SK-N-SH (cell line): ENCODE measurements at regions not wholly inside any gene's neighbourhood (a gene's known extent, or its start where the extent isn't known, plus 50 kb on each side); places are given as distances from the start of the nearest gene placed in this dataset.
"Not testable (repeated sequence)": the region's sequence is repeated elsewhere in the genome, so short reads cannot be mapped to it uniquely, and the experiment has no call there.

Source experiments
- CTCF ChIA-PET: fragments of 300-600, 350-600 bp; formaldehyde crosslinking; extraction: SDS; loops from one replicate; lab custom pipeline; 2021; lab: Yijun Ruan, JAX
- POLR2A ChIA-PET: fragments of 350-600 bp; sonication (Branson Sonifier 250); formaldehyde crosslinking; extraction: SDS; loops from one replicate; lab custom pipeline; 2020; ENCODE audit warnings: antibody characterized with exemption, inconsistent platforms; lab: Yijun Ruan, JAX
- DNase-seq: peaks from one replicate; pipeline ENCODE4 v3.0.0; 2012
- H2AFZ ChIP-seq: fragments of 200-600 bp; sonication (generic); 2 replicates; pipeline ENCODE4 v1.8.1; 2016; ENCODE audit warnings: antibody characterized with exemption, mild to moderate bottlenecking, low read depth
- H3F3A ChIP-seq: fragments of 200-600 bp; sonication (generic); replicated peaks from 2 replicates; pipeline ENCODE3; 2016; ENCODE audit warnings: antibody characterized with exemption, mild to moderate bottlenecking; ENCODE audit not compliant: insufficient read depth
- H3K27ac ChIP-seq, 2 experiments: fragments of 200-500 bp in 1 of 2; fragments of 200-600 bp in 1 of 2; sonication (Bioruptor generic) in 1 of 2; sonication (generic), shearing (Covaris generic) in 1 of 2; 2 replicates each; pipeline versions ENCODE4 v1.5.1 to v1.6.1; 2014 to 2016; ENCODE audit warnings: low read depth in 2 of 2, inconsistent platforms in 1 of 2, low read length in 1 of 2, mild to moderate bottlenecking in 1 of 2, mixed read lengths in 1 of 2
- H3K27me3 ChIP-seq: fragments of 200-600 bp; sonication (generic), shearing (Covaris generic); 2 replicates; pipeline ENCODE4 v1.6.1; 2016; ENCODE audit warnings: mixed run types; ENCODE audit not compliant: insufficient read depth
- H3K36me3 ChIP-seq, 2 experiments: fragments of 200-500 bp in 1 of 2; fragments of 200-600 bp in 1 of 2; sonication (Bioruptor generic) in 1 of 2; sonication (generic) in 1 of 2; replicated peaks in 1 of 2; 2 replicates each; pipeline versions ENCODE3 to v1.5.1; 2014 to 2016; ENCODE audit warnings: low read length in 1 of 2, mild to moderate bottlenecking in 1 of 2; ENCODE audit not compliant: insufficient read depth in 2 of 2, control insufficient read depth in 1 of 2
- H3K4me1 ChIP-seq, 2 experiments: fragments of 200-500 bp in 1 of 2; fragments of 200-600 bp in 1 of 2; sonication (Bioruptor generic) in 1 of 2; sonication (generic), shearing (Covaris generic) in 1 of 2; 2 replicates each; pipeline versions ENCODE4 v1.5.1 to v1.6.1; 2014 to 2016; ENCODE audit warnings: low read depth in 1 of 2, low read length in 1 of 2, mixed run types in 1 of 2; ENCODE audit not compliant: insufficient read depth in 2 of 2, control insufficient read depth in 1 of 2
- H3K4me2 ChIP-seq: fragments of 200-600 bp; sonication (generic), shearing (Covaris generic); 2 replicates; pipeline ENCODE4 v1.6.1; 2017; ENCODE audit warnings: mixed run types
- H3K4me3 ChIP-seq, 2 experiments: fragments of 200-500 bp in 1 of 2; fragments of 200-600 bp in 1 of 2; sonication (Bioruptor generic) in 1 of 2; sonication (generic), shearing (Covaris generic) in 1 of 2; 2 replicates each; pipeline versions ENCODE4 v1.5.1 to v1.8.1; 2014 to 2016; ENCODE audit warnings: low read depth in 2 of 2, inconsistent platforms in 1 of 2, low read length in 1 of 2, mild to moderate bottlenecking in 1 of 2, mixed read lengths in 1 of 2, moderate library complexity in 1 of 2
- H3K79me2 ChIP-seq: fragments of 200-600 bp; sonication (generic); 2 replicates; pipeline ENCODE4 v1.8.1; 2017; ENCODE audit warnings: mild to moderate bottlenecking; ENCODE audit not compliant: insufficient read depth
- H3K9ac ChIP-seq: fragments of 200-600 bp; sonication (generic); 2 replicates; pipeline ENCODE4 v1.6.1; 2017; ENCODE audit warnings: mixed run types
- H3K9me2 ChIP-seq: fragments of 200-600 bp; sonication (generic); 2 replicates; pipeline ENCODE4 v1.6.1; 2017; ENCODE audit warnings: mixed run types
- H3K9me3 ChIP-seq: fragments of 200-600 bp; sonication (generic); 2 replicates; pipeline ENCODE4 v1.6.1; 2017; ENCODE audit warnings: mixed run types, mild to moderate bottlenecking, moderate library complexity
- H4K20me1 ChIP-seq: fragments of 200-600 bp; sonication (generic); 2 replicates; pipeline ENCODE4 v1.6.1; 2017; ENCODE audit warnings: mild to moderate bottlenecking, mixed run types; ENCODE audit not compliant: insufficient read depth
- ELF1 ChIP-seq: IDR thresholded peaks from 2 replicates; pipeline ENCODE4 v1.4.0; 2012
- FOSL2 ChIP-seq: IDR thresholded peaks from 2 replicates; pipeline ENCODE4 v1.4.0; 2012; ENCODE audit warnings: low read depth, mild to moderate bottlenecking, moderate library complexity, borderline replicate concordance
- FOXJ3 ChIP-seq: sonication (generic); formaldehyde crosslinking; IDR thresholded peaks from 2 replicates; pipeline ENCODE4 v1.5.1; 2020; ENCODE audit warnings: mild to moderate bottlenecking, missing genetic modification reagents
- GATA2 ChIP-seq: sonication (generic); formaldehyde crosslinking; IDR thresholded peaks from 2 replicates; pipeline ENCODE4 v1.5.0; 2020; ENCODE audit warnings: mild to moderate bottlenecking, missing genetic modification reagents
- IRF3 ChIP-seq: fragments of 150-350 bp; IDR thresholded peaks from 2 replicates; pipeline ENCODE4 v1.6.1; 2016; ENCODE audit warnings: mild to moderate bottlenecking, low read depth, low read length
- NRF1 ChIP-seq: IDR thresholded peaks from 2 replicates; pipeline ENCODE4 v1.6.1; 2012; ENCODE audit warnings: low read depth, mild to moderate bottlenecking, low read length
- RAD21 ChIP-seq: IDR thresholded peaks from 2 replicates; pipeline ENCODE4 v1.6.1; 2012; ENCODE audit warnings: mild to moderate bottlenecking, low read length
- RFX5 ChIP-seq: IDR thresholded peaks from 2 replicates; pipeline ENCODE4 v1.6.1; 2012; ENCODE audit warnings: mild to moderate bottlenecking, improper control_type of control experiment, low read length
- WGBS: methylation state at CpG from one replicate; pipeline ENCODE4 v1.1.6; 2017; ENCODE audit warnings: low lambda C conversion rate; 5-methylcytosine and 5-hydroxymethylcytosine counted together
- TF ChIP-seq, protein P1 (sequence below): IDR thresholded peaks from 2 replicates; pipeline ENCODE4 v1.4.0; 2012; ENCODE audit warnings: low read depth, borderline replicate concordance

DNA sequence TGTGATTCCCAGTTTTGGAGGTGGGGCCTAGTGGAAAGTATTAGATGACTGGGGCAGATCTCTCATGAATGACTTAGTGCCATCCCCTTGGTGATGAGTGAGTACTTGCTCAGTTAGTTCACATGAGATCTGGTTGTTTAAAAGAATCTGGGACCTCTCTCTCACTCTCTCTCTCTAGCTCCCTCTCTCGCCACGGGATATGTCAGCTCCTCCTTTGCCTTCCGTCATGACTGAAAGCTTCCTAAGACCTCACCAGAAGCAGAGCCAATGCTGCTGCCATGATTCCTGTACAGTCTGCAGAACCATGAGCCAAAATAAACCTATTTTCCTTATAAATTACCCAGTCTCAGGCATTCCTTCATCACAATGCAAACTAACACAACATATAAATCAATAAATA is 176.7 kb downstream of the PRELID2 start:
- H3K4me2 ChIP-seq, result no peak overlapping the region
- H3K79me2 ChIP-seq, result no peaks in the 10 kb centered on the region
- no peaks in the 10 kb centered on the region for H3K36me3 ChIP-seq
- H3F3A ChIP-seq, result no peaks in the 10 kb centered on the region
- H3K27me3 ChIP-seq, result no peaks in the 10 kb centered on the region
- CTCF ChIA-PET, result interaction anchor here (1.3 to 1.5 kb wide), 2 partner anchors 13 to 23 kb away, joined by 3 to 5 read pairs; no protein-coding TSS in a partner anchor
- no peak overlapping the region for H2AFZ ChIP-seq
- POLR2A ChIA-PET, result no interaction called here
- WGBS, result 90% methylated on average over 3 of the region's 3 CpGs
- H3K9me3 ChIP-seq, result no peaks in the 10 kb centered on the region
- H3K4me1 ChIP-seq, result no peaks in the 10 kb centered on the region; a peak in 1 of 4 replicates
- no peak overlapping the region for H3K9ac ChIP-seq
- TF ChIP-seq NRF1 (no peak), FOXJ3 (no peak), RAD21 (no peak), RFX5 (no peak), FOSL2 (no peak), GATA2 (no peak), IRF3 (no peak), ELF1 (no peak)
- TF ChIP-seq, protein P1, sequence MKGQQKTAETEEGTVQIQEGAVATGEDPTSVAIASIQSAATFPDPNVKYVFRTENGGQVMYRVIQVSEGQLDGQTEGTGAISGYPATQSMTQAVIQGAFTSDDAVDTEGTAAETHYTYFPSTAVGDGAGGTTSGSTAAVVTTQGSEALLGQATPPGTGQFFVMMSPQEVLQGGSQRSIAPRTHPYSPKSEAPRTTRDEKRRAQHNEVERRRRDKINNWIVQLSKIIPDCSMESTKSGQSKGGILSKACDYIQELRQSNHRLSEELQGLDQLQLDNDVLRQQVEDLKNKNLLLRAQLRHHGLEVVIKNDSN, result no peak
- DNase-seq, result no peak
- H3K9me2 ChIP-seq, result no peaks in the 10 kb centered on the region
- no peak overlapping the region for H3K27ac ChIP-seq
- no peak overlapping the region for H3K4me3 ChIP-seq
- no peaks in the 10 kb centered on the region for H4K20me1 ChIP-seq

DNA sequence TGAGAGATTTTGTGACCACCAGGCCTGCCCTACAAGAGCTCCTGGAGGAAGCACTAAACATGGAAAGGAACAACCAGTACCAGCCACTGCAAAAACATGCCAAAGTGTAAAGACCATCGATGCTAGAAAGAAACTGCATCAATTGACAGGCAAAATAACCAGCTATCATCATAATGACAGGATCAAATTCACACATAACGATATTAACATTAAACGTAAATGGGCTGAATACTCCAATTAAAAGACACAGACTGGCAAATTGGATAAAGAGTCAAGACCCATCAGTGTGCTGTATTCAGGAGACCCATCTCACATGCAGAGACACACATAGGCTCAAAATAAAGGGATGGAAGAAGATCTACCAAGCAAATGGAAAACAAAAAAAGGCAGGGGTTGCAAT is 182.4 kb downstream of the PRELID2 start:
- H3K4me3 ChIP-seq, H3K4me2 ChIP-seq, H3K27me3 ChIP-seq, H3K9me2 ChIP-seq, H3K4me1 ChIP-seq, H4K20me1 ChIP-seq, H3K79me2 ChIP-seq, H3K27ac ChIP-seq, DNase-seq, CTCF ChIA-PET, H3F3A ChIP-seq, H2AFZ ChIP-seq, POLR2A ChIA-PET, H3K9me3 ChIP-seq, H3K36me3 ChIP-seq, H3K9ac ChIP-seq: not testable (repeated sequence)
- 69% methylated on average over 3 of the region's 3 CpGs for WGBS

GRCh38 chr5:145647137-145647536 is 188.0 kb downstream of the PRELID2 start:
- H3K4me2 ChIP-seq, H3K36me3 ChIP-seq, H3K9me3 ChIP-seq, H3K27me3 ChIP-seq, H3K4me3 ChIP-seq, DNase-seq, H4K20me1 ChIP-seq, H2AFZ ChIP-seq, H3F3A ChIP-seq, H3K9me2 ChIP-seq, H3K9ac ChIP-seq, H3K79me2 ChIP-seq, H3K27ac ChIP-seq, CTCF ChIA-PET, POLR2A ChIA-PET, H3K4me1 ChIP-seq: not testable (repeated sequence)
- WGBS, result 88% methylated on average over 6 of the region's 7 CpGs

GRCh38 chr5:145643214-145643613 is 191.9 kb downstream of the PRELID2 start:
- H3K9ac ChIP-seq, H3K4me3 ChIP-seq, H2AFZ ChIP-seq, H3K27me3 ChIP-seq, H3K4me1 ChIP-seq, H3K4me2 ChIP-seq, DNase-seq, POLR2A ChIA-PET, H3K9me3 ChIP-seq, H4K20me1 ChIP-seq, H3K79me2 ChIP-seq, H3F3A ChIP-seq, H3K36me3 ChIP-seq, H3K27ac ChIP-seq, H3K9me2 ChIP-seq: not testable (repeated sequence)
- CTCF ChIA-PET, result interaction anchor here (0.6 kb wide), 1 partner anchor 416 kb away, joined by 3 read pairs; no protein-coding TSS in a partner anchor
- WGBS, result 18% methylated on average over 1 of the region's 1 CpG
